22Rv1 (cell line): ENCODE measurements at regions not wholly inside any gene's neighbourhood (a gene's known extent, or its start where the extent isn't known, plus 50 kb on each side); places are given as distances from the start of the nearest gene placed in this dataset.

Experiments used
- CTCF ChIP-seq: fragments of 450-650 bp; IDR thresholded peaks from 2 replicates; pipeline ENCODE4 v1.5.1; 2017; ENCODE audit warnings: mild to moderate bottlenecking
- ZFX ChIP-seq: fragments of 450-650 bp; IDR thresholded peaks from 2 replicates; pipeline ENCODE4 v1.6.1; 2017; ENCODE audit warnings: antibody characterized with exemption, borderline replicate concordance

- no peak for TF ChIP-seq CTCF
- TF ChIP-seq ZFX: no peak
Observed at GRCh38 chr2:41381701-41382100, 666.1 kb upstream of the PKDCC start.
